Tibial nerve (tissue), 3 donors: ENCODE measurements at regions not wholly inside any gene's neighbourhood (a gene's known extent, or its start where the extent isn't known, plus 50 kb on each side); places are given as distances from the start of the nearest gene placed in this dataset.

Experiments
- CTCF ChIP-seq, 5 experiments: fragments of 200-600 bp in 3 of 5; fragments of 450-650 bp in 2 of 5; sonication (generic) in 3 of 5; IDR thresholded peaks; one replicate each; pipeline ENCODE4 v1.5.1; 2016 to 2019; ENCODE audit warnings: antibody characterized with exemption in 5 of 5, mild to moderate bottlenecking in 3 of 5, moderate library complexity in 2 of 5
- POLR2A ChIP-seq, 2 donors: fragments of 450-650 bp; IDR thresholded peaks; one replicate each; pipeline ENCODE4 v1.6.1; 2017; ENCODE audit warnings: antibody characterized with exemption in 2 of 2, mild to moderate bottlenecking in 2 of 2, moderate library complexity in 2 of 2

- TF ChIP-seq POLR2A (IDR thresholded peaks at IDR 0.05) (no peak), CTCF (IDR thresholded peaks at IDR 0.05) (no peak)
Observed at GRCh38 chr4:111573386-111573785, 571.9 kb upstream of the FAM241A start.
